HPDE6-E6E7 (cell line): ENCODE measurements at regions not wholly inside any gene's neighbourhood (a gene's known extent, or its start where the extent isn't known, plus 50 kb on each side); places are given as distances from the start of the nearest gene placed in this dataset.

Experiments used
- DNase-seq: peaks from one replicate; pipeline ENCODE4 v3.0.0; 2011; ENCODE audit warnings: missing footprints; ENCODE audit errors: extremely low spot score

DNA sequence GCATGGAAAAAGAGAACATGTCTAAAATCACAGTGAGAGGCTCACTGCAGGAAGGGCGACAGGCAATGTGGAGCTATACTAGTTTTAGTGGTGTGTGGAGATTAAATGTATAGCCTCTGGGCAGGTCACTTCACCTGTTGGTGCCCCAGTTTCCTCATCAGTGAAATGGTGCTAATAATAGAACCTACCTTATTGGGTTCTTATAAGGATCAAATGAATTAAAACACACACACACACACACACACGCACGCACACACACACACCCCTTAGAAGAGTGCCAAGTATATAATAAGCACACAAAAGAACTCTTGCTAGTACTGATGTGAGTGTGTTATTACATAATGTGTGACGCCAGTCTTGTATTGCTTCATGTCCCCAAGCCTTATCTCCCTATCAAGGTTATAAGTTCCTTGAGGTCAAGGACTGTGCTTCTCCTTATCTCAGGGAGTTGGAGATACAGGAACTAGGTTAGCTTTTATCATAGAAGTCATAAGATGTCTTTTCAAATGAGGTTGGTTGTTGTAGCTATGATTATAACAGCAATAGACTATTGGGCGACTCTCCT, 98.0 kb upstream of the CXCR4 start:
- no peak for DNase-seq

DNA sequence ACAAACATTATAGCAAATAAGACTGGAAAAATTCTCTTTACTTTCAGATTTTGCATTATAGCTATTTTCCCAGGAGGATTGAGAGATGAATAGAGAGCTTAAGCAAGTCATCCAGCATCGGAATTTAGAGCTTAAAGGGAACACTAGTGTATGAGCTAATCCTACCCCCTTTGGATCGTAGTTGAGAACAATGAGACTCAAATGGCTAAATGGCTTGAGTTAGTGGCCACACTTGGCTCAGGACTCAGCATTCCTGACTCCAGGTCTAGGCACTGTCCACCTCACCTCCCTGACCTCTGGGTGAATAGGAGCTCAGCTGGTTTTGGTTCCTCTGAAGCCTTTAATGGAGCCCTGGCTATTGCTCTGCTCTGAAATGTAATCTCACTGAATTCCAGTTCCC, 97.5 kb upstream of the CXCR4 start:
- DNase-seq, result no peak

DNA sequence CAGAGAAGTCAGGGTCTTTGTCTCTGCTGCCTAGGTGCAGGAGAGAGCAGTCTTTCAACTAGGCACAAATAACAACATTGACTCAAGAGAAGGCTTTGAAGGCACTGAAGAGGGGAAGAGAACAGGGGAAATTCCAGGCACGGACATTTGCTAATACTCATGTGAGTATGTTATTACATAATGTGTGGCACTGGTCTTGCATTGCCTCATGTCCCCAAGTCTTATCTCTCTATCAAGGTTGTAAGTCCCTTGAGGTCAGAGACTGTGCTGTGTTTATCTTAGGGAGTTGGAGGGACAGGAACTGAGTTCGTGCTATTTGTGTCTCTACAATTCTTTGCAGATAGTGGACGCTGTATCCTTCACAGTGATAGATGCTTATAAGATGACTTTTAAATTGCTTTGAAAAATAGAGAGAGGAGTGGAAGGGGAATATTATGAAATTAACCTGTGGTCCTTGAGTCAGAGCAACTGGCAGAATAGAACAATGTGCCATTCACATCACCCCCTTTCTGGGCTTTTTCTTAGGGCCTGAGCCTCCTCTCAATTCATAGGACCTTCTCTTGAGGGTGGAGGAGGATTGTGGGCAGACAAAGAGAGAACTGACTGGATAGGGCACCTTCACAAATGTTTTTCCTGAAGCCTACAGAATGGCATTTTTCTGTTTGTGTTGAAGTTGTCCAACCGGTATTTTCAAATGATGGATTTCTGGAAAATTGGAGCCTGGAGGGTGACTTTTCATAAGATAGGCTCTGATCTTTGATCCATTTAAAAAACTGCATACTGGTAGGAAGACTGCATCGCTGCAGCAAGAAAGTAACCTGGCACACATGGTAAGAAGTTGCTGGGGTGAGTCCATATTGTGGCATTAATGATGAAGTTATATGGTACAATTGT, 96.6 kb upstream of the CXCR4 start:
- DNase-seq, result no peak

- no peak for DNase-seq
These were observed 95.9 kb upstream of the CXCR4 start for GRCh38 chr2:136213836-136214235.

DNA sequence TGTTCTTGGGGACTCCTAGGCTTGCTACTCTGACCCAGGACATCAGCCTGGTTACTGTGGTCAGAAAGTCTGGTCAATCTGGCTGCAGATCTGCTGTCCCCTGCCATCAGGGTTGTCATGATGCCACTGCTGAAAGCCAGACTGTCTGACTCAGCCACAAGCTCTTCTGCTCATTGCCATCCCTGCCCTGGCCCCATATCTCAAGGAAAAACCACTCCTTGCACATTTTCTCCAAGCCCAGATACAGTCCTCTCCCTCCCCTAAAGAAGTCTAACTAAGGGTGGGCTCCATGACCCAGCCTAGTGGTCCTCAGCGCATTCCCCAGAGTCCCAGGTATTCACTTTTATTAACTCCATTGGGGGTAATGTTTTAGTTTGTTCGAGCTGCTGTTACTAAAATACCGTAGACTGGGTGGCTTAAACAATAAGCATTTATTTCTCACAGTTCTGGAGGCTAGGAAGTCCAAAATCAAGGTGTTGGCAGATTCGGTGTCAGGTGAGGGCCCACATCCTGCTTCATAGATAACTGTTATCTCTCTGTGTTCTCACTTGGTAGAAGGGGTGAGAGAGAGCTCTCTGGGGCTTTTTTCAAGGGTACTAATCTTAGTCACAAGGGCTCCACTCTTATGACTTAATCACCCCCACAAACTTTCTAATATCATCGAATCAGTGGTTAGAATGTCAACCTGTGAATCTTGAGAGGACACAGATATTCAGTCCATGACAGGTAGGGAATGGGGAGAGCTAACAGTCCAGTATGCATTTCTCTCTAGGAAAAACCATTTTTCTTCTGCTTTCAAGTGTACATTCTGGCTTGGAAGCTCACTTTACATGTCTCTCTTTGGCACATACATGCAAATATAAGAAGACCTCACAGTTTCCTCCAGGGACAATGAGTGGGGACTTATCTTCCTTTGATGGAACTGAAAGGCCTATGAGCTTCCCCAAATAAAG, 94.8 kb upstream of the CXCR4 start:
- DNase-seq, result no peak

- no peak for DNase-seq
These were observed 93.8 kb upstream of the CXCR4 start for GRCh38 chr2:136211701-136212100.

- DNase-seq, result no peak
These were observed 92.9 kb upstream of the CXCR4 start for GRCh38 chr2:136210822-136211221.

DNA sequence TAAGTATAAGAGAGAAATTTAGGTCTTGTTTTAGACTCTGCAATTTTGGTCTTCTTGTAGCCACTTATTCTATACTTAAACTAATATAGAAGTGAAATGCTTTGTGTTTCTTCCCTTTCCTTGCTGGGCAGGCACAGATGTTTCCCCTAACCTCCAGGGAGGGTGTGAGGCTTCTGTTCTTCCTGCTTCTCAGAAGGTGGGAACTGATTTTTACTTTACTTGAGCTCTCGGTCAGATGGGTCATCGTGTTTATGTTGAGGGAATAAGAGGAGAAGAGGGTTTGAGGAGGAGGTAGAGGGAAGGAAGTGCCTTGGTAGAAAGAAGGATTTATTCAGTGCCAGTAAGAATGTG, 92.5 kb upstream of the CXCR4 start:
- no peak for DNase-seq

- no peak for DNase-seq
These were observed 91.9 kb upstream of the CXCR4 start for GRCh38 chr2:136209561-136210454.

DNA sequence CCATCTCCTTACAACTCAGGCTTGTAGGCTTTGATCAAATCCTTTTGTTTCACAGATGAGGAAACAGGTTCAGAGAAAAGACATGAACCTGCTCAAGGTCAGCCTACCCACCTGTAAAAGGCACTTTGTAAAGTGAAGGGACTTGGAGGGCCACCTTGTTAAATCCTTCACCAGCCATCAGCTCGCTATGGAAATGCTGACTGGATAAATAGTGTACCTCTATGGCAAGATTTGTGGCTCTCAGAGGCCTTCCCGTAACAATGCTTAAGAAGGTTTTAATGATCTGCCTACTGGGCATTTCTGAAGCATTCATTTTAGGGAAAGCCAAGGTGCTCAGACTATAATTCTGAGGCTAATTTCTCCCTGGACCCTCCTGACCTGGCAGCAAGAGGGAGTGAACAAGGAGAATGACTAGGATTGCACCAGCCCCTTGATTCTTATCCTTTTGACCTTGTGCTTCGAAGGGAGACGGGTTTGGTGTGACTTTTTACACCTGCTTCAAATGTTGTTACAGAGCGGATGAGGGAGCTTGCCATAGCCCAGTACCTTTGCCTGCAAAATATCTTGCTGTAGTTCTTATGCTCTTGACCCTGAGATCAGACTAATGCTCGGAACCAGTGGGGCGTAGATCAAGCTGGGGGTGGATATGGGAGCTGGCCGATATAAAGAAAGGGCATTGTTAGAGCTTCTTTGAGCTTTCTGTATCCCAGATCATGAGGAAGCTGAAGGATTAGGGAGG, 90.9 kb upstream of the CXCR4 start:
- DNase-seq, result no peak

- DNase-seq, result no peak
These were observed 89.7 kb upstream of the CXCR4 start for GRCh38 chr2:136207665-136208064.

- DNase-seq, result no peak
These were observed 89.2 kb upstream of the CXCR4 start for GRCh38 chr2:136207030-136207623.

- no peak for DNase-seq
These were observed 88.7 kb upstream of the CXCR4 start for GRCh38 chr2:136206613-136207012.

DNA sequence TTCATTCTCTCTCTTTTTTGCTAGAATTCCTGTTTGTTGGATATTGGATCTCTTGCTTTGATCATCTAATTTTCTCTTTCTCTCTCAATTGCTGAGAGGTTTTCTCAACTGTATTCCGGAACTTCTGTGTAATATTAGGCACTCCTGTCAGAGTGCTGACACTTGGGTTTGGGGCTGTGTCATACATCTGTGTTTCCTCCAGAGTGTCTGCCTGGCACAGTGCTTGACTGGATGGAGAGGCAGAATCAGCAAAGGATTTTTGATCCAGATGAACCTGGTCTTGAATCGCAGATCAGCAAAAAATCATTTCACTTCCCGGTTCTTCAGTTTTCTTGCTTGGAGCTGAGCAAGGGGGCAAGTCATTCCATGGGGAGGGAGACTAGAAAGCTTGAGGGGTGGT, 87.7 kb upstream of the CXCR4 start:
- DNase-seq, result no peak

DNA sequence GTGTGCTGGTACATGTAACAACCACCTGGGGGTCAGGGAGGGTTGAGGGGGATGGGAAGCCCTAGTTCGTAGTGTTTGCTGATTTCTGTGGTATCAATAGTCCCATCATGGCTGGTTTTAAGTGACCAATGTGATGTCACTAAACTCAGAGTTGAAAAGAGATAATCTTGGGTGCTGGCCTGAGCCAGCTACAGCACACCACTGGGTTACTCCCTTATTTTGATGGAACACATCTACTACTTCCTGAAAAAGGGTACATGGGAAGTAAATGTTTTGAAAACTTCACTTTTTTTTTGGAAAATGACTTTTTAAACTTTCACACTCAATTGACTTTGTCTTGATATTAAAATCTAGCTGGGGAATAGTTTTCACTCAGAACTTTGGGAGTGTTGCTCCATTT, 87.0 kb upstream of the CXCR4 start:
- DNase-seq, result no peak

DNA sequence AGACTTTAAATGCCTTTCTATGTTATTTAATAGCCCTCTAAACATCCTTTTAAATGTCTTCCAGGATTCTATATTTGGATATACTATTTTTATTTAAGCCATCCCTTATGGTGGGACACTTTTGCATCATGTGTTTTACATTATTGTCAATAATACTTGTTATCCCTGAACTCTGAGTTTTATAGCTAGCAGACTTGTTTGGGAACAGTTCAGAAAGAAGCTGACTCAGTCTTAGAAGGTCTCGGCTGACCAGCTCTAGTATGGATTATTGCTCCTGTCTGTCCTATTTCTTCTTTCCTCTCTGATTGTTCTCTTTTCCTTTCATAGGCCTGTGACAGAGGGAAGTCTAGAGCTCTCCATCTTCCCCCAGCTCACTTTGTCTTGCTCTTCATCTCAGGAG, 77.3 kb upstream of the CXCR4 start:
- DNase-seq, result no peak

DNA sequence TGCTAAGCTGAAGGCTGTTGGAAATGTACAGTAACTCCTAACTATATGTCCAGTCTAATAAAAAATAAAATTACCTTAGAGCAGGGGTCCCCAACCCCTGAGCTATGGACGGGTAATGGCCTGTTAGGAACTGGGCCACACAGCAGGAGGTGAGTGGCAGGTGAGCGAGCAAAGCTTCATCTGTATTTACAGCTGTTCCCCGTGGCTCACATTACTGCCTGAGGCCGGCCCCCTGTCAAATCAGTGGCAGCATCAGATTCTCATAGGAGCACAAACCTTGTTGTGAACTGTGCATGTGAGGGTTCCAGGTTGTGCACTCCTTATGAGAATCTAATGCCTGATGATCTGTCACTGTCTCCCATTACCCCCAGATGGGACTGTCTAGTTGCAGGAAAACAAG, 73.1 kb upstream of the CXCR4 start:
- DNase-seq, result no peak

- no peak for DNase-seq
These were observed 71.4 kb upstream of the CXCR4 start for GRCh38 chr2:136189221-136189782.

- DNase-seq, result no peak
These were observed 70.1 kb upstream of the CXCR4 start for GRCh38 chr2:136188086-136188485.
